Stimulated activated CD4-positive, alpha-beta T cell treated with anti-CD3 and anti-CD28 coated beads, TNF-alpha, amount 100 ng/mL, for 24 hours (primary cell): ENCODE measurements at regions not wholly inside any gene's neighbourhood (a gene's known extent, or its start where the extent isn't known, plus 50 kb on each side); places are given as distances from the start of the nearest gene placed in this dataset.
"Not testable (repeated sequence)": the region's sequence is repeated elsewhere in the genome, so short reads cannot be mapped to it uniquely, and the experiment has no call there.

Experiments used
- DNase-seq, 3 experiments: peaks; one replicate each; pipeline ENCODE4 v3.0.0-alpha.2; 2020; ENCODE audit warnings: low read depth in 3 of 3

GRCh38 chr7:101743241-101743994, 74.0 kb upstream of the CUX1 start:
- DNase-seq, result peak; percentile 14 to 53 (median 28)

- no peak for DNase-seq
These were observed 73.4 kb upstream of the CUX1 start for GRCh38 chr7:101743995-101744360.

- DNase-seq, result no peak
These were observed 72.8 kb upstream of the CUX1 start for GRCh38 chr7:101744588-101744987.

- DNase-seq, result no peak
These were observed 71.1 kb upstream of the CUX1 start for GRCh38 chr7:101746314-101746713.

- DNase-seq, result no peak
These were observed 70.2 kb upstream of the CUX1 start for GRCh38 chr7:101747053-101747878.

- no peak for DNase-seq
These were observed 69.5 kb upstream of the CUX1 start for GRCh38 chr7:101747879-101748345.

GRCh38 chr7:101749891-101750290, 67.5 kb upstream of the CUX1 start:
- DNase-seq, result no peak

- no peak for DNase-seq
These were observed 64.1 kb upstream of the CUX1 start for GRCh38 chr7:101753316-101753715.

- DNase-seq, result no peak
These were observed 62.8 kb upstream of the CUX1 start for GRCh38 chr7:101754424-101755159.

- no peak for DNase-seq
These were observed 59.5 kb upstream of the CUX1 start for GRCh38 chr7:101757879-101758278.

- DNase-seq, result not testable (repeated sequence)
These were observed 58.9 kb upstream of the CUX1 start for GRCh38 chr7:101758519-101758918.

GRCh38 chr7:101764221-101764620, 53.2 kb upstream of the CUX1 start:
- DNase-seq, result no peak

GRCh38 chr7:101767544-101767943, 49.9 kb upstream of the CUX1 start:
- no peak for DNase-seq
